HAP-1 (cell line): ENCODE measurements at regions not wholly inside any gene's neighbourhood (a gene's known extent, or its start where the extent isn't known, plus 50 kb on each side); places are given as distances from the start of the nearest gene placed in this dataset.
A peak's percentile ranks its signal among the peaks of the same experiment; 100 is the strongest.
"Not testable (repeated sequence)": the region's sequence is repeated elsewhere in the genome, so short reads cannot be mapped to it uniquely, and the experiment has no call there.

Experiments
- DNase-seq, 2 experiments: peaks; one replicate each; pipeline ENCODE4 v3.0.0-alpha.2; 2016 to 2020; ENCODE audit warnings: low spot score in 2 of 2
- H3K27me3 ChIP-seq: fragments of 250-450 bp; sonication (Bioruptor Pico); 2 replicates; pipeline ENCODE4 v1.5.1; 2020; ENCODE audit warnings: low read depth, mild to moderate bottlenecking, moderate library complexity
- H3K36me3 ChIP-seq: fragments of 250-450 bp; sonication (Bioruptor Pico); replicated peaks from 2 replicates; pipeline ENCODE4 v1.5.1; 2020; ENCODE audit warnings: mild to moderate bottlenecking
- H3K4me1 ChIP-seq: fragments of 250-450 bp; sonication (Bioruptor Pico); 2 replicates; pipeline ENCODE4 v1.5.1; 2020; ENCODE audit warnings: mild to moderate bottlenecking
- H3K4me3 ChIP-seq: fragments of 250-450 bp; sonication (Bioruptor Pico); 2 replicates; pipeline ENCODE4 v1.5.1; 2020; ENCODE audit warnings: mild to moderate bottlenecking, moderate library complexity
- H3K9me3 ChIP-seq: fragments of 250-450 bp; sonication (Bioruptor Pico); 2 replicates; pipeline ENCODE4 v1.5.1; 2020; ENCODE audit warnings: mild to moderate bottlenecking, moderate library complexity
- in situ Hi-C: fragments of 300-500 bp; cut with MboI; formaldehyde crosslinking; loops from 3 replicates; pipeline ENCODE4 v1.14.3; 2020; ENCODE audit warnings: low sequenced_read_pairs, inconsistent platforms, mixed read lengths

DNA sequence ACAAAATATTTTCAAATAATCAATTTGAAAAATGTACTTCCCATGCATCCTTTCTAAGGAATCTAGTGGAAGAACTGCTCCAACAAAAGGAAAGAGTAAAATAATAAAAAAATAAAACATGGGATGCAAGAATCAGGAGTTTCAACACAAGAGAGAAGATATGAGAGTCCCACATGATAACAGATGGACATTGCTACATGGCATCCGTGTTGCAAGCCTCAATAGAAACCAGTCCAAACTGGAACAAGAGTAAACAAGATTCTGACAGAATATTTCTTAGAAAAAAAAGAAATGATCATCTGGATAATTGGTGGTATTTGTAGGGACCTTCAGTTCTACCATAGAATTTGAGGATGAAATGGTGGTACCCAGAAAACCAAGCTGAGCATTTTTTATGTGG is 186.8 kb downstream of the FRK start:
- no peak for DNase-seq
- no peak overlapping the region for H3K4me3 ChIP-seq
- H3K4me1 ChIP-seq = no peaks in the 10 kb centered on the region
- H3K27me3 ChIP-seq = peaks cover 2% of the 10 kb centered on the region; the same call in 1 of the 2 replicates
- H3K36me3 ChIP-seq = no peaks in the 10 kb centered on the region
- in situ Hi-C loops = no loop called here
- H3K9me3 ChIP-seq = no peaks in the 10 kb centered on the region

DNA sequence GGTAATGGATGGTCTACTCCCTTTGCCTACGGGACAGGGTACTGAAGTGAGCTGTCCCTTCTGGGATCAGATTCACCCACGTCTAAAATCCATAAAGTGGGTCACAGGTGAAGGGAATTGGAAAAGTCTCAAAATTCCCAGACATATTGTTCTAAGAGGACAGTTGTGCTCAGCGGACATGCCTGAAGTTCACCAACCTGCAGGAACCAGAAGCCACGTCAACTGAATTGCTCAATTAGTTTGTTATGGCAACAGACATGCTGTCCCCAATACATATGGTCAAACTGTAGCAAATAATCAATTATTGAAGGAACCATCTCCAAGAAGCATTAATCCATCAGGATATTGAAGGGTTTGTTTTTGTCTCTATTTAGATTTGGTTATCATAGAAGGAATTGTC is 190.2 kb downstream of the FRK start:
- Histone ChIP-seq H3K9me3 (no peaks in the 10 kb centered on the region), H3K27me3 (no peaks in the 10 kb centered on the region; the same call in 1 of the 2 replicates), H3K4me1 (no peaks in the 10 kb centered on the region), H3K36me3 (no peaks in the 10 kb centered on the region), H3K4me3 (no peak overlapping the region)
- in situ Hi-C loops = no loop called here
- no peak for DNase-seq

DNA sequence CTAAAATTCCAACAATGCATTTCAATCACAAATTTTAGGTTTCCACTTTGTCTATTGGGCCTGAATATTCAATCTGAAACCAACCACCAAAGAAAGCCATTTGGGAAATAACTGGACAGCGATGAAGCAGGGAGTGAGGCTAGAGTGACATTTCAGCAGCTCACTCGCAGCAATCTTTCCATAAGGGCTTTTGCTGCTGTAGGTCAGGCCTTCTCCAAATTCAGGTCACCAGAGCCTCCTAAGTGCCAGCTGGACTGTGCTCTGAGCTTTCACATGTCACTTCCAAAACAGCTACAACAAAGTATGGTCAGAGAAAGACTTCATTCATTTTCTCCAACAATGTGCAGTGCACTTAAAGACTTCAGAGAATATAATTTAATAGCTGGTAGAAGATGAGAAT is 194.8 kb downstream of the FRK start:
- Histone ChIP-seq H3K27me3 (no peaks in the 10 kb centered on the region; the same call in 1 of the 2 replicates), H3K4me1 (no peaks in the 10 kb centered on the region), H3K9me3 (no peaks in the 10 kb centered on the region), H3K36me3 (no peaks in the 10 kb centered on the region), H3K4me3 (no peak overlapping the region)
- no peak for DNase-seq
- in situ Hi-C loops = no loop called here

DNA sequence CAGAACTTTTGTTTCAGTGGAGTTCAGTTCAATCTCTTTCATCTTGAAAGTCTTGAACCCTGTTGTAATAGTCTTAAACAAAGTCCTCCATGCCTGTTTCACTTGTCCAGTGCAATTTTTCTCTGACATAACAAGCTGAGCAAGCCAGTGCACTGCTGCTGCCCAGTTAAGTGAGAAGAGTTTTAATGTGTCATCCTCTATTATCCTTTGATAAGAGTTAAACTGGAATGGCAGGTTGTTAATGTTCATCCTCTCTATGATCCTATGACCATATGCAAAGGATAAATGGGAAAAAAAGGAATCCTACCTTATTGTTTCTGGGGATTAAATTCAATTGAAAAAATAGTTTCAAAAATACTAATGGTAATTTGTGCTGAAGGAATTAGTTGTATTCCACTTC is 197.5 kb downstream of the FRK start:
- no peaks in the 10 kb centered on the region for H3K9me3 ChIP-seq
- no peak for DNase-seq
- in situ Hi-C loops = no loop called here
- no peaks in the 10 kb centered on the region for H3K27me3 ChIP-seq
- H3K4me1 ChIP-seq = no peaks in the 10 kb centered on the region
- no peak overlapping the region for H3K4me3 ChIP-seq
- no peaks in the 10 kb centered on the region for H3K36me3 ChIP-seq

DNA sequence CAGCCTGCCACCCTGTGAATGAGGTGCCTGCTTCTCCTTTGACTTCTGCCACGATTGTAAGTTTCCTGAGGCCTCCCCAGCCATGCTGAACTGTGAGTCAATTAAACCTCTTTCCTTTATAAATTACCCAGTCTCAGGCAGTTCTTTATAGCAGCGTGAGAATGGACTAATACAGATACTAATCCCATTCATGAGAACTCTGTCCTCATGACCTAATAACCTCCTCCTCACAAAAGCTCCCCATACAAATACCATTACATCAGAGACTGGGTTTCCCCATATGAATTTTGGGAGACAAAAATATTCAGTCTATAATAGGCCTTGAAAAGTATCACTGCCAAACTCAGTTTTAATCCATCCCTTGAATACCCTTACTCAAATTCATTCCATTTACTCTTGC is 199.0 kb downstream of the FRK start:
- H3K4me1 ChIP-seq, H3K27me3 ChIP-seq, in situ Hi-C loops, H3K9me3 ChIP-seq, H3K4me3 ChIP-seq, H3K36me3 ChIP-seq, DNase-seq: not testable (repeated sequence)

DNA sequence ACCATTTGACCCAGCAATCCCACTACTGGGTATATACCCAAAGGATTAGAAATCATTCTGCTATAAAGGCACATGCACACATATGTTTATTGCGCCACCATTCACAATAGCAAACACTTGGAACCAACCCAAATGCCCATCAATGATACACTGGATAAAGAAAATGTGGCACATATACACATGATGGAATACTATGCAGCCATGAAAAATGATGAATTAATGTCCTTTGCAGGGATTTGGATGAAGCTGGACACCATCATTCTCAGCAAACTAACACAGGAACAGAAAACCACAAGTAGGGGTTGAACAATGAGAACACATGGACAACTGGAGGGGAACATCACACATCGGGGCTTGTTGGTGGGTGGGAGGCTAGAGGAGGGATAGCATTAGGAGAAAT is 201.1 kb downstream of the FRK start:
- H3K4me1 ChIP-seq, H3K9me3 ChIP-seq, H3K36me3 ChIP-seq, DNase-seq, in situ Hi-C loops, H3K4me3 ChIP-seq, H3K27me3 ChIP-seq: not testable (repeated sequence)

DNA sequence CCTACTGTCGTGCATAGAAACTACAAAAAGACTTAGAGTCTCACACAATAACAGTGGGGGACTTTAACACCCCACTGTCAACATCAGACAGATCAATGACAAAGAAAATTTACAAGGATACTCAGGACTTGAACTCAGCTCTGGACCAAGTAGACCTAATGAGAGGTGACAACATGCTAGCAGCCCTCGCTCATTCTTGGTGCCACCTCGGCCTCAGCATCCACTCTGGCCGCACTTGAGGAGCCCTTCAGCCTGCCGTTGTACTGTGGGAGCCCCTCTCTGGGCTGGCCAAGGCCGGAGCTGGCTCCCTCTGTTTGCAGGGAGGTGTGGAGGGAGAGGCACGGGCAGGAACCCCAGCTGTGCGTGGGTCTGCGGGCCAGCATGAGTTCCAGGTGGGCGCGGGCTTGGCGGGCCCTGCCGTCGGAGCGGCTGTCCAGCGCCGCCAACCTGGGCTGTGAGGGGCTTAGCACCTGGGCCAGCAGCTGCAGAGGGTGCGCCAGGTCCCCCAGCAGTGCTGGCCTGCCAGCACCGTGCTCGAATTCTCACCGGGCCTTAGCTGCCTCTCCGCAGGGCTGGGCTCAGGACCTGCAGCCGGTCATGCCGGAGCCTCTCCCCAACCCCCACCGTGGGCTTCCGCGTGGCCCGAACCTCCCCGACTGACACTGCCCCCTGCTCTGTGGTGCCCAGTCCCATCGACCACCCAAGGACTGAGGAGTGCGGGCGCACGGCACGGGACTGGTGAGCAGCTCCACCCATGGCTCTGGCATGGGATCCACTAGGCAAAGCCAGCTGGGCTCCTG is 205.6 kb downstream of the FRK start:
- H3K4me3 ChIP-seq = no peak overlapping the region
- no peaks in the 10 kb centered on the region for H3K27me3 ChIP-seq
- no peaks in the 10 kb centered on the region for H3K4me1 ChIP-seq
- no peak for DNase-seq
- in situ Hi-C loops = no loop called here
- H3K9me3 ChIP-seq = no peaks in the 10 kb centered on the region
- no peaks in the 10 kb centered on the region for H3K36me3 ChIP-seq

DNA sequence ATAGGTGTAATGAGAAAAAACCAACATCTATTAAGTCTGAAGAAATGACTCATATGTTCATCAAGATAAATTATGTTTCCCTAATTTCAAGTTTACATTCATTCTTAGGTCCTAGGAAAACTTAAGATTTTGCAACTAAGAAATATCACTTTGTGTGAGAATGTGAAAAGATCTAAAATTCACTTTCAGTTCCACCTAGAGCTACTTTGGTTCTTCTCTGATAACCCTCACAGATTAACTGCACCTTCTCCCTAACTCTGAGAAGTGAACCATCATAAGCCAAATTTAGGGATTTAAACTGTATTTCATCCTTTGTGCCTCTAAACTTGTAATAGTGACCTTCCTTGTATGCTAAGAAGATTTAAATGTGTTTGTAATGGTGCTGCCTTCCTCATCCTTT is 213.0 kb downstream of the FRK start:
- Histone ChIP-seq H3K4me1 (no peaks in the 10 kb centered on the region), H3K4me3 (no peak overlapping the region), H3K27me3 (peaks cover 2% of the 10 kb centered on the region; the same call in 1 of the 2 replicates), H3K36me3 (no peaks in the 10 kb centered on the region), H3K9me3 (no peaks in the 10 kb centered on the region)
- DNase-seq = no peak
- in situ Hi-C loops = no loop called here

DNA sequence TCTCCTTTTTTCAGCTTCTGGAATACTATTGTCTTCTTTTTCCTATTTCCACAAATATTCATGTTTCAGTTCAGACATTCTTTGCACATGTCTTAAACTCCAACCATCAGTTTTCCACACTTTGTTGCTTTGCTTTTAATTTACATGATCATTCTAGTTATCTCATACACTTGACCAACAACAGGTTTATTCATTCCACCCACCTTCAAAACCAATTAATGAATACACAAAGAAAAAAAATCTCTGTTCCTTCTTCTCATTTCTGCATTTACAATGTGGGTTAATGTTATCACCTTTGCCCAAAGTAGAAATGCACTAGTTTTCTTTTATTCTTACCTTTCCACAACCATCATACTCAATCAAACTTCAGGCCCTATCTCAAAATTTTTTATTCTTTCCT is 216.7 kb downstream of the FRK start:
- no peaks in the 10 kb centered on the region for H3K4me1 ChIP-seq
- no peak for DNase-seq
- H3K9me3 ChIP-seq = no peaks in the 10 kb centered on the region
- H3K4me3 ChIP-seq = no peak overlapping the region
- H3K36me3 ChIP-seq = no peaks in the 10 kb centered on the region
- in situ Hi-C loops = no loop called here
- H3K27me3 ChIP-seq = peaks cover 2% of the 10 kb centered on the region; the same call in 1 of the 2 replicates

DNA sequence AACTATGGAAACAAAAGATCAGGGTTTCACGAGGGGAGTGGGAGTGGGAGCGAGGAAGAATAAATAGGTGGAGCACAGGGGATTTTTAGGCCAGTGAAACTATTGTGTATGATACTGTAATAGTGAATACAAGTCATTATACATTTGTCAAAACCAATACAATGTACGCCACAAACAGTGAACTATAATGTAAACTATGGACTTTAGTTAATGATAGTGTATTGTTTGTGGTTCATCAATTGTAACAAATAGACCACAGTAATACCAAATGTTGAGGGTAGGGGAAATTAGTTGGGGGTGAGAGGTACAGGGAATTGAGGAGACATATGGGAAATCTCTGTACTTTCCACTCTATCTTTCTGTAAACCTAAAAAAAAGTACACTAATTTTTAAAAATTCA is 218.4 kb downstream of the FRK start:
- H3K4me1 ChIP-seq = no peaks in the 10 kb centered on the region
- H3K27me3 ChIP-seq = peaks cover 2% of the 10 kb centered on the region; the same call in 1 of the 2 replicates
- no peaks in the 10 kb centered on the region for H3K36me3 ChIP-seq
- DNase-seq = no peak
- H3K9me3 ChIP-seq = no peaks in the 10 kb centered on the region
- no peak overlapping the region for H3K4me3 ChIP-seq
- in situ Hi-C loops = no loop called here

DNA sequence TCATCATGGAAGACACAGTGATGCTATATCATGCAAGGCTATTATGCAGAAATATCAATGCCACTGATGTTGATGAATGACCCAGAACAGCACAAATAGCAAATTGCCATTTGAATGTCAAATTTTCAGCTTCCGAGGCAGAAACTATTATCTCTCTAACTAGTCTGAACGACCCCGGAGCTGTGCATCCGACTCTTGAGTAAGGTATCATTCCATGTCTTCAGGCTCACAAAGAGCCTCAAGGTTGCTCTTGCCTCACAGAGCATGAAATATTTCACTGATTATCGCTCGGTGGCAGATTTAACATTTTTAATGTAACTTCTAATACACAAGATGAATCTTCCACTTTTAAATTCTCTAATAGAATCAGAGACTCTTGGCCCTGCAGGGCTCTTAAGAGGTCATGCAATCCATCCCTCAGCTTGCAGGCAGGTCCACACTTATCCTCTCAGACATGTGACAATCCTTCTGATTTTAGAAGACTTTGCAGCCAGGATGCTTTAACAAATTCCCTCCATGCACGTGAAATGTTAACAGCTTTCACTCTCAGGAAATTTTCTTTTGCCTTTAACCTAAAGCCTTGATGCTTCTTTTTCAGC is 221.0 kb downstream of the FRK start:
- Histone ChIP-seq H3K4me1 (no peaks in the 10 kb centered on the region), H3K9me3 (no peaks in the 10 kb centered on the region), H3K27me3 (no peaks in the 10 kb centered on the region), H3K4me3 (no peak overlapping the region), H3K36me3 (no peaks in the 10 kb centered on the region)
- in situ Hi-C loops = no loop called here
- DNase-seq = no peak

DNA sequence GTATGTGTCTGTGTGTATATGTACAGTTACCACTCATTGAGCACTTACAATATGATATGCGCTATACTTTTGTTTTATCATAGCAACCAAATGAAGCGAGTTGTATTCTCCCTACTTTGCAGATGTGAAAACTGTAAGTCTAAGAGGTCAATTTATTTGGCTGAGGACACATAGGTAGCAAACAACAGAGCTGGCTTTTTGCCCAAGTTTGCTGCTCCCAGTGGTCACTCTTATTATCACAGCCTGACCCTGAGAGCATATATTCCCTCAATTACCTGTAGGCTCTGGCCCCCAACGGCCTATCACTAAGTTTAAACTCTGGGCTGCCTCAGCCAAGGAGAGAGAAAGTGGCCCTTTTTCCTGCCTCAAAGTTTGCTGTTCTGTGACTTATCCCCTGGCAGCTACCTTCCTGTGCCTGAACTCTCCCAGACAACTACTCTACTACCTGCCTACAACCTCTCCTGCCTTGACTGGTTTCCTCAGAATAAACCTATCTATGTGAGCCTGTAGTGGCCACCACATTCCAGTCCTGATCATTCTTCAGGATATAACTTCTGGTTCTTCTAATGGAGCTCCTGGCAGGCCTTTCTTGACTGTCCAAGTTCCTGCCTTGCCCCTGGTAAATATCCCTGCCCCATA is 221.8 kb downstream of the FRK start:
- Histone ChIP-seq H3K9me3 (no peaks in the 10 kb centered on the region), H3K36me3 (no peaks in the 10 kb centered on the region), H3K27me3 (no peaks in the 10 kb centered on the region), H3K4me3 (no peak overlapping the region), H3K4me1 (no peaks in the 10 kb centered on the region)
- in situ Hi-C loops = no loop called here
- peak; percentile 34 to 57 for DNase-seq

DNA sequence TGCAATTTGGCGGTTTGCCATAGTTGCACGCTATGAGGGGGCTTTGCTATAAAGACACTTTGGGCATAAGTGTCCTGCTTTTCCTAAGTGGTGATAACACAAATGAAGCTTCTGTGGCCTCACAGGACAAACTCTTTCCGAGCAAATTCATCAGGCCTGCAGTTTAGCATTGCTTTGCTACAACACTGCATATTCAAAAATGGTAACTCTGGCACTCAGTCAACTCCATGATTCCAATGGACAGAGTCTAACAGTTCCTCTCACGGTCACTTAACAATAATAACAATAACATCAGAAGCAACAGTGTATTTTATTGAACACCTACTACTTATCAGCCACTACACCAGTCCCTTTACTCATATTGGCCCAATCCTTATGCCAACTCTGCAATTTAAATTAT is 222.5 kb downstream of the FRK start:
- Histone ChIP-seq H3K27me3 (no peaks in the 10 kb centered on the region), H3K4me3 (no peak overlapping the region), H3K4me1 (no peaks in the 10 kb centered on the region), H3K9me3 (no peaks in the 10 kb centered on the region), H3K36me3 (no peaks in the 10 kb centered on the region)
- in situ Hi-C loops = no loop called here
- no peak for DNase-seq

DNA sequence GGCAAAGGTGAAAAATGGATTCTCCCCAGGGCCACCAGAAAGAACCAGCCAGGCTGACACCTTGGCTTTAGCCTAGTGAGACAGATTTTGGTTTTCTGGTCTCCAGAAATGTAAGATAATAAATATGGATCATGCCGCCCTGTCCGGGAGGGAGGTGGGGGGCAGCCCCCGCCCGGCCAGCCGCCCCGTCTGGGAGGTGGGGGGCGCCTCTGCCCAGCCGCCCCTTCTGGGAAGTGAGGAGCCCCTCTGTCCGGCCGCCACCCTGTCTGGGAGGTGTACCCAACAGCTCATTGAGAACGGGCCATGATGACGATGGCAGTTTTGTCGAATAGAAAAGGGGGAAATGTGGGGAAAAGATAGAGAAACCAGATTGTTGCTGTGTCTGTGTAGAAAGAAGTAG is 224.3 kb downstream of the FRK start:
- DNase-seq, H3K4me1 ChIP-seq, H3K27me3 ChIP-seq, in situ Hi-C loops, H3K9me3 ChIP-seq, H3K36me3 ChIP-seq, H3K4me3 ChIP-seq: not testable (repeated sequence)
